HepG2 (cell line): ENCODE measurements at regions not wholly inside any gene's neighbourhood (a gene's known extent, or its start where the extent isn't known, plus 50 kb on each side); places are given as distances from the start of the nearest gene placed in this dataset.

ENCODE experiments used
- CTCF ChIP-seq: sonication (generic); formaldehyde crosslinking; IDR thresholded peaks from 2 replicates; pipeline ENCODE4 v1.5.0; 2020; ENCODE audit warnings: mild to moderate bottlenecking, missing genetic modification reagents, moderate library complexity
- RNF2 ChIP-seq: fragments of 450-650 bp; conservative IDR thresholded peaks from 2 replicates; pipeline ENCODE4 v1.6.1; 2016; ENCODE audit warnings: low read depth
- ZNF510 ChIP-seq: sonication (generic); formaldehyde crosslinking; IDR thresholded peaks from 2 replicates; pipeline ENCODE4 v1.4.0; 2020; ENCODE audit warnings: low read depth, mild to moderate bottlenecking, missing genetic modification reagents
- TF ChIP-seq, protein P1 (sequence below): sonication (generic); formaldehyde crosslinking; IDR thresholded peaks from 2 replicates; pipeline ENCODE4 v1.8.1; 2023; ENCODE audit warnings: mild to moderate bottlenecking, inconsistent platforms, moderate library complexity, missing genetic modification reagents, borderline replicate concordance

GRCh38 chrX:123797543-123798447 lies 62.1 kb upstream of the XIAP start:
- TF ChIP-seq ZNF510 (CRISPR knock-in tag) (no peak), CTCF (CRISPR knock-in tag) (no peak), RNF2 (no peak)
- TF ChIP-seq, protein P1, sequence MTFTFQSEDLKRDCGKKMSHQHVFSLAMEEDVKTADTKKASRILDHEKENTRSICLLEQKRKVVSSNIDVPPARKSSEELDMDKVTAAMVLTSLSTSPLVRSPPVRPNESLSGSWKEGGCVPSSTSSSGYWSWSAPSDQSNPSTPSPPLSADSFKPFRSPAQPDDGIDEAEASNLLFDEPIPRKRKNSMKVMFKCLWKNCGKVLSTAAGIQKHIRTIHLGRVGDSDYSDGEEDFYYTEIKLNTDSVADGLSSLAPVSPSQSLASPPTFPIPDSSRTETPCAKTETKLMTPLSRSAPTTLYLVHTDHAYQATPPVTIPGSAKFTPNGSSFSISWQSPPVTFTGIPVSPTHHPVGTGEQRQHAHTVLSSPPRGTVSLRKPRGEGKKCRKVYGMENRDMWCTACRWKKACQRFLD (CRISPR knock-in tag): no peak
